GM12865 (cell line): ENCODE measurements at regions not wholly inside any gene's neighbourhood (a gene's known extent, or its start where the extent isn't known, plus 50 kb on each side); places are given as distances from the start of the nearest gene placed in this dataset.
A peak's percentile ranks its signal among the peaks of the same experiment; 100 is the strongest.

Experiments
- DNase-seq: peaks from one replicate; pipeline ENCODE4 v3.0.0; 2010; ENCODE audit warnings: low read depth
- H3K4me3 ChIP-seq: 2 replicates; pipeline ENCODE4 v1.5.1; 2011; ENCODE audit warnings: mild to moderate bottlenecking, low read depth, low read length, control low read depth
- CTCF ChIP-seq: IDR thresholded peaks from 2 replicates; pipeline ENCODE4 v1.5.1; 2011; ENCODE audit warnings: low read length, control low read depth, low read depth, inconsistent platforms; ENCODE audit not compliant: insufficient read depth; ENCODE audit errors: missing control alignments

- no peak for DNase-seq
- no peak for TF ChIP-seq CTCF
- no peak overlapping the region for H3K4me3 ChIP-seq
These were observed 257.1 kb downstream of the LY86 start for GRCh38 chr6:6845603-6846002.

GRCh38 chr6:6847591-6847990, 259.1 kb downstream of the LY86 start:
- H3K4me3 ChIP-seq, result no peak overlapping the region
- DNase-seq, result no peak
- TF ChIP-seq CTCF, result no peak

- DNase-seq, result peak; percentile 12
- no peak for TF ChIP-seq CTCF
- H3K4me3 ChIP-seq, result no peak overlapping the region
These were observed 256.5 kb upstream of the RREB1 start for GRCh38 chr6:6851059-6851948.

GRCh38 chr6:6851949-6852261, 255.9 kb upstream of the RREB1 start:
- no peak overlapping the region for H3K4me3 ChIP-seq
- no peak for DNase-seq
- TF ChIP-seq CTCF, result no peak

GRCh38 chr6:6856538-6857523, 250.9 kb upstream of the RREB1 start:
- no peak for TF ChIP-seq CTCF
- peak overlapping the region; percentile 27 for H3K4me3 ChIP-seq
- DNase-seq, result peak; percentile 84

- TF ChIP-seq CTCF, result no peak
- DNase-seq, result no peak
- H3K4me3 ChIP-seq, result no peak overlapping the region
These were observed 250.2 kb upstream of the RREB1 start for GRCh38 chr6:6857528-6857927.
